DND-41 (cell line): ENCODE measurements at regions not wholly inside any gene's neighbourhood (a gene's known extent, or its start where the extent isn't known, plus 50 kb on each side); places are given as distances from the start of the nearest gene placed in this dataset.
"Not testable (repeated sequence)": the region's sequence is repeated elsewhere in the genome, so short reads cannot be mapped to it uniquely, and the experiment has no call there.

Experiments
- ATAC-seq: fragments of 200-7000 bp; cut with Tn5 transposase; 3 replicates; pipeline ENCODE4 v1.9.1; 2021; ENCODE audit warnings: low read depth; ENCODE audit not compliant: insufficient read depth
- DNase-seq: peaks from one replicate; pipeline ENCODE4 v3.0.0-alpha.2; 2020
- H2AFZ ChIP-seq: 2 replicates; pipeline ENCODE4 v1.6.0; 2012; ENCODE audit warnings: low read depth, low read length
- H3K27ac ChIP-seq: 2 replicates; pipeline ENCODE4 v1.5.1; 2012; ENCODE audit warnings: low read length, inconsistent platforms
- H3K27me3 ChIP-seq: fragments of 200-600 bp; sonication (generic); 2 replicates; pipeline ENCODE4 v1.6.0; 2012; ENCODE audit warnings: low read length, mild to moderate bottlenecking, inconsistent platforms; ENCODE audit not compliant: insufficient read depth, poor library complexity
- H3K36me3 ChIP-seq: 2 replicates; pipeline ENCODE4 v1.5.1; 2012; ENCODE audit warnings: low read length, inconsistent platforms; ENCODE audit not compliant: insufficient read depth
- H3K4me1 ChIP-seq: 2 replicates; pipeline ENCODE4 v1.5.1; 2012; ENCODE audit warnings: mild to moderate bottlenecking, low read length; ENCODE audit not compliant: insufficient read depth
- H3K4me2 ChIP-seq: 2 replicates; pipeline ENCODE4 v1.6.0; 2012; ENCODE audit warnings: mild to moderate bottlenecking, moderate library complexity, low read length, inconsistent platforms; ENCODE audit not compliant: insufficient read depth
- H3K4me3 ChIP-seq, 2 experiments: fragments of 200-600 bp in 1 of 2; shearing (Covaris generic) in 1 of 2; 2 replicates each; pipeline ENCODE4 v1.5.1; 2012 to 2016; ENCODE audit warnings: inconsistent platforms in 2 of 2, low read length in 2 of 2, mild to moderate bottlenecking in 2 of 2, low read depth in 1 of 2, moderate library complexity in 1 of 2
- H3K79me2 ChIP-seq: 2 replicates; pipeline ENCODE4 v1.6.0; 2012; ENCODE audit warnings: low read length, inconsistent platforms; ENCODE audit not compliant: insufficient read depth
- H3K9ac ChIP-seq: 2 replicates; pipeline ENCODE4 v1.6.0; 2012; ENCODE audit warnings: low read depth, mild to moderate bottlenecking, inconsistent platforms, low read length, moderate library complexity
- H3K9me3 ChIP-seq: 2 replicates; pipeline ENCODE4 v1.5.1; 2012; ENCODE audit warnings: low read length, moderate library complexity, mild to moderate bottlenecking, inconsistent platforms; ENCODE audit not compliant: insufficient read depth, severe bottlenecking
- H4K20me1 ChIP-seq: 2 replicates; pipeline ENCODE4 v1.6.0; 2012; ENCODE audit warnings: low read length; ENCODE audit not compliant: insufficient read depth
- CTCF ChIP-seq: IDR thresholded peaks from 2 replicates; pipeline ENCODE4 v1.5.1; 2012; ENCODE audit warnings: borderline replicate concordance, low read length, moderate library complexity, mild to moderate bottlenecking; ENCODE audit not compliant: poor library complexity, severe bottlenecking; ENCODE audit errors: extremely low read depth
- EZH2 ChIP-seq: IDR thresholded peaks from 3 replicates; pipeline ENCODE4 v1.6.1; 2012; ENCODE audit warnings: borderline replicate concordance, low read depth, mild to moderate bottlenecking, moderate library complexity, low read length, inconsistent platforms; ENCODE audit not compliant: severe bottlenecking

GRCh38 chr1:220942278-220942677 is 63.0 kb downstream of the HLX start:
- no peak overlapping the region for H3K4me2 ChIP-seq
- no peak for ATAC-seq

GRCh38 chr1:220942914-220943313 is 63.7 kb downstream of the HLX start:
- not testable (repeated sequence) for H4K20me1 ChIP-seq, ATAC-seq, H3K4me2 ChIP-seq, H3K36me3 ChIP-seq, H3K4me1 ChIP-seq, H3K4me3 ChIP-seq, H3K27me3 ChIP-seq, H3K9me3 ChIP-seq, H2AFZ ChIP-seq, DNase-seq, H3K27ac ChIP-seq, H3K79me2 ChIP-seq, H3K9ac ChIP-seq

More at GRCh38 chr1:220942278-220942677, 63.0 kb downstream of the HLX start:
- no peaks in the 10 kb centered on the region for H3K27me3 ChIP-seq
- H3K36me3 ChIP-seq = no peaks in the 10 kb centered on the region
- TF ChIP-seq CTCF = no peak
- TF ChIP-seq EZH2 = no peak
- H3K9ac ChIP-seq = no peak overlapping the region
- no peaks in the 10 kb centered on the region for H3K9me3 ChIP-seq
- H2AFZ ChIP-seq = no peak overlapping the region
- no peaks in the 10 kb centered on the region for H4K20me1 ChIP-seq
- no peak for DNase-seq
- no peaks in the 10 kb centered on the region for H3K4me1 ChIP-seq
- no peak overlapping the region for H3K4me3 ChIP-seq
- H3K27ac ChIP-seq = no peak overlapping the region
- H3K79me2 ChIP-seq = no peaks in the 10 kb centered on the region

GRCh38 chr1:220943319-220943996 is 64.2 kb downstream of the HLX start:
- Histone ChIP-seq H3K4me3 (no peak overlapping the region), H3K4me1 (no peaks in the 10 kb centered on the region), H2AFZ (no peak overlapping the region), H3K36me3 (no peaks in the 10 kb centered on the region), H3K9ac (no peak overlapping the region), H3K27ac (no peak overlapping the region), H4K20me1 (no peaks in the 10 kb centered on the region), H3K9me3 (no peaks in the 10 kb centered on the region), H3K79me2 (no peaks in the 10 kb centered on the region), H3K4me2 (no peak overlapping the region), H3K27me3 (no peaks in the 10 kb centered on the region)
- TF ChIP-seq EZH2 = no peak
- DNase-seq (no peak), ATAC-seq (no peak)

GRCh38 chr1:220950576-220950975 is 71.3 kb downstream of the HLX start:
- no peak for ATAC-seq

More at GRCh38 chr1:220950576-220950975, 71.3 kb downstream of the HLX start:
- H3K4me2 ChIP-seq = no peak overlapping the region
- no peaks in the 10 kb centered on the region for H4K20me1 ChIP-seq
- TF ChIP-seq CTCF (no peak), EZH2 (no peak)
- H3K9me3 ChIP-seq = peaks cover 8% of the 10 kb centered on the region
- H3K27me3 ChIP-seq = no peaks in the 10 kb centered on the region
- no peak overlapping the region for H2AFZ ChIP-seq
- no peak overlapping the region for H3K4me3 ChIP-seq
- no peak for DNase-seq
- no peak overlapping the region for H3K27ac ChIP-seq
- H3K9ac ChIP-seq = no peak overlapping the region
- H3K4me1 ChIP-seq = no peaks in the 10 kb centered on the region
- H3K79me2 ChIP-seq = no peaks in the 10 kb centered on the region
- no peaks in the 10 kb centered on the region for H3K36me3 ChIP-seq
